ENCODE measurements at regions not wholly inside any gene's neighbourhood (a gene's known extent, or its start where the extent isn't known, plus 50 kb on each side); places are given as distances from the start of the nearest gene placed in this dataset.

GRCh38 chr11:81915045-81915444 is 818.6 kb downstream of the FAM181B start:
- no peak overlapping the region for H3K27ac ChIP-seq (ENCODE audit: low read depth in 1 of 2, low read length in 2 of 2)
- DNase-seq (ENCODE audit: low spot score), result no peak
- no peak overlapping the region for H3K4me3 ChIP-seq (ENCODE audit: low read depth in 1 of 3, low read length in 3 of 3)
- H3K36me3 ChIP-seq (ENCODE audit: control insufficient read depth in 4 of 4, insufficient read depth in 3 of 4, low read depth in 1 of 4, low read length in 3 of 4), result no peaks in the 10 kb centered on the region
- TF ChIP-seq RAD21 (IDR thresholded peaks at IDR 0.05) (peak in 1 of 2 donors; percentile 39), SP1 (IDR thresholded peaks at IDR 0.05) (peak; percentile 73), ATF3 (IDR thresholded peaks at IDR 0.05) (no peak), RXRA (IDR thresholded peaks at IDR 0.05) (peak in 1 of 2 donors; percentile 58), TAF1 (conservative IDR thresholded peaks at IDR 0.05) (no peak), FOXA2 (IDR thresholded peaks at IDR 0.05) (peak; percentile 97), YY1 (IDR thresholded peaks at IDR 0.05) (peak; percentile 89), REST (IDR thresholded peaks at IDR 0.05) (peak; percentile 61), CTCF (IDR thresholded peaks at IDR 0.05; ENCODE audit: low read depth, low read length, missing input control) (no peak), HNF4G (IDR thresholded peaks at IDR 0.05) (peak; percentile 49), NR2F2 (IDR thresholded peaks at IDR 0.05) (no peak), HNF4A (conservative IDR thresholded peaks at IDR 0.05) (peak; percentile 82 to 91), ZBTB33 (IDR thresholded peaks at IDR 0.05) (peak; percentile 70), EGR1 (IDR thresholded peaks at IDR 0.05; ENCODE audit: low read depth in 2 of 2) (peak in 1 of 2 donors; percentile 13), JUND (IDR thresholded peaks at IDR 0.05) (no peak), GABPA (IDR thresholded peaks at IDR 0.05 in 1 of 2, conservative IDR thresholded peaks at IDR 0.05 in 1 of 2) (peak in 1 of 2 donors; percentile 15), MAX (IDR thresholded peaks at IDR 0.05) (peak; percentile 44), FOXA1 (IDR thresholded peaks at IDR 0.05) (peak; percentile 90)
- H3K4me1 ChIP-seq (ENCODE audit: control insufficient read depth in 4 of 4, insufficient read depth in 4 of 4, low read length in 3 of 4), result peaks cover 0 to 5% (median 3%) of the 10 kb centered on the region in 4 donors
- H3K9ac ChIP-seq (ENCODE audit: low read depth in 1 of 2, low read length in 2 of 2), result no peak overlapping the region
- no peaks in the 10 kb centered on the region for H3K9me3 ChIP-seq (ENCODE audit: control insufficient read depth in 4 of 4, low read length in 3 of 4)
- no peaks in the 10 kb centered on the region for H3K27me3 ChIP-seq (ENCODE audit: control insufficient read depth in 4 of 4, insufficient read depth in 4 of 4, low read length in 3 of 4)

Data from liver (tissue), 7 donors.